Muscle layer of duodenum (tissue), 2 donors: ENCODE measurements at regions not wholly inside any gene's neighbourhood (a gene's known extent, or its start where the extent isn't known, plus 50 kb on each side); places are given as distances from the start of the nearest gene placed in this dataset.

Experiments
- H3K27ac ChIP-seq: one replicate; pipeline ENCODE4 v1.7.0; 2013; ENCODE audit warnings: mild to moderate bottlenecking, low read length
- H3K27me3 ChIP-seq: one replicate; pipeline ENCODE4 v1.7.0; 2013; ENCODE audit warnings: low read depth, mild to moderate bottlenecking, control low read depth, low read length
- H3K36me3 ChIP-seq, 2 donors: one replicate each; pipeline ENCODE4 v1.7.0; 2013; ENCODE audit warnings: low read length in 2 of 2, control low read depth in 1 of 2, mild to moderate bottlenecking in 1 of 2; ENCODE audit not compliant: insufficient read depth in 2 of 2, control insufficient read depth in 1 of 2
- H3K4me1 ChIP-seq, 2 donors: one replicate each; pipeline ENCODE4 v1.7.0; 2013; ENCODE audit warnings: low read length in 2 of 2, mild to moderate bottlenecking in 2 of 2, control low read depth in 1 of 2, moderate library complexity in 1 of 2; ENCODE audit not compliant: insufficient read depth in 2 of 2, control insufficient read depth in 1 of 2
- H3K4me3 ChIP-seq, 2 donors: one replicate each; pipeline ENCODE4 v1.7.0; 2013; ENCODE audit warnings: low read length in 2 of 2, low read depth in 1 of 2, mild to moderate bottlenecking in 1 of 2
- H3K9me3 ChIP-seq, 2 donors: one replicate each; pipeline ENCODE4 v1.7.0; 2013; ENCODE audit warnings: low read length in 2 of 2, control low read depth in 1 of 2, mild to moderate bottlenecking in 1 of 2; ENCODE audit not compliant: control insufficient read depth in 1 of 2
- donor health status: healthy.

DNA sequence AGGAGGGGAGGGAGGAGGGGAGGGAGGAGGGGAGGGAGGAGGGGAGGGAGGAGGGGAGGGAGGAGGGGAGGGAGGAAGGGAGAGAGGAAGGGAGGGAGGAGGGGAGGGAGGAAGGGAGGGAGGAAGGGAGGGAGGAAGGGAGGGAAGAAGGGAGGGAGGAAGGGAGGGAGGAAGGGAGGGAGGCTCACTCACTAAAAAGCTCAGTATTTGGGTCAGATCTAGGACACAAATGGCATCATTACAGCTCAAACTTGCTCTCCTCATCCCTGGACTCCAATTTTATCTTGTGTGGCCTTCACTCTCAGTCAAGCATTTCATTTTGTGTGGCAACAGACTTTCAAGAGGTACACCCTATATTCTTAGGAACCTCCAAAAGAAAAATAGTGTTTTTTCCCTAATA lies 435.4 kb downstream of the IRS1 start:
- Histone ChIP-seq H3K4me3 (no peak overlapping the region), H3K9me3 (peaks cover 0 to 2% of the 10 kb centered on the region in 2 donors), H3K4me1 (no peaks in the 10 kb centered on the region), H3K27me3 (no peaks in the 10 kb centered on the region), H3K36me3 (no peaks in the 10 kb centered on the region), H3K27ac (no peak overlapping the region)

DNA sequence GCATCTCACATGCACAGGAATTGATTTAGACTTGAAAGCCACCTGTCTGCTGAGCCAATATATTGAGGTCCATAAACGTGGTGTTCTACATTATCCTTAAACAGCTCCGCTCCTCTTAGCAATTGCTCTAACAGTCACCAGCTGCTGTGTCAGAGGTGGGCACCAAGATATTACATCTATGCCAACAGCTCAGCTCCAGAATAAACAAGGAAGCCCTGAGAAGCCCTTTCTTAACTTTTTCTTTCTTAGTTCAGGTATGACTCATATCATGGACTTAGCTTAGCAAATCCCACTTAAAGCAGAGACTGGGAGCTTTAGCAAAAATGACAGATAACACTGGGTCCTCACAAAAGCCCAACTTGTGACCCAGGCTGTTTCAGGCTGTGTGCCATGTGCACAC lies 436.6 kb downstream of the IRS1 start:
- Histone ChIP-seq H3K27ac (no peak overlapping the region), H3K4me3 (no peak overlapping the region), H3K27me3 (no peaks in the 10 kb centered on the region), H3K9me3 (peaks cover 0 to 2% of the 10 kb centered on the region in 2 donors), H3K36me3 (no peaks in the 10 kb centered on the region), H3K4me1 (peaks cover 0 to 3% of the 10 kb centered on the region in 2 donors)

GRCh38 chr2:226360658-226361057 lies 439.0 kb downstream of the IRS1 start:
- Histone ChIP-seq H3K4me1 (peaks cover 0 to 3% of the 10 kb centered on the region in 2 donors), H3K4me3 (no peak overlapping the region), H3K27ac (no peak overlapping the region), H3K9me3 (peaks cover 0 to 2% of the 10 kb centered on the region in 2 donors), H3K27me3 (no peaks in the 10 kb centered on the region), H3K36me3 (no peaks in the 10 kb centered on the region)

DNA sequence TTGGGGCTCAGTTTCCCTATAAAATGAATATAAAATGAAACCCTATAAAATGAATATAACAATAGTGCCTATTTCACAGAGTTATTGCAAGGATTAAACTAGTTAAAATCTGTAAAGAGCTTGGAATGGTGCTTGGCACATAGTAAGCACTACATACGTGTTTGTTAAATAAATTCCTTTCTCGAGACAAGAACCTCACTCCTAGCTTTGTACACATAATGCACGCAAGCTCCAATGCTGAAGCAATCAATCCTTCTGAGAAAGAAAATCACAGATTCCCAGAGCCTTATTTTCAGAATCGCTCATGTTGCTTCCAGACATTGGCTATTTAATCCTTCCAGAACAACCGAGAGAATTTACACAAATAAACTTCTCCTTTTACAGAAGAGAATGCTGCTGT lies 440.9 kb downstream of the IRS1 start:
- Histone ChIP-seq H3K4me3 (no peak overlapping the region), H3K27me3 (no peaks in the 10 kb centered on the region), H3K9me3 (peaks cover 0 to 2% of the 10 kb centered on the region in 2 donors), H3K36me3 (no peaks in the 10 kb centered on the region), H3K27ac (no peak overlapping the region), H3K4me1 (peaks cover 0 to 3% of the 10 kb centered on the region in 2 donors)

GRCh38 chr2:226357816-226358215 lies 441.8 kb downstream of the IRS1 start:
- Histone ChIP-seq H3K27ac (no peak overlapping the region), H3K4me3 (no peak overlapping the region), H3K36me3 (no peaks in the 10 kb centered on the region), H3K27me3 (no peaks in the 10 kb centered on the region), H3K4me1 (peaks cover 0 to 3% of the 10 kb centered on the region in 2 donors), H3K9me3 (peaks cover 0 to 2% of the 10 kb centered on the region in 2 donors)

- Histone ChIP-seq H3K9me3 (no peaks in the 10 kb centered on the region), H3K4me3 (no peak overlapping the region), H3K27me3 (no peaks in the 10 kb centered on the region), H3K36me3 (no peaks in the 10 kb centered on the region), H3K4me1 (peaks cover 0 to 3% of the 10 kb centered on the region in 2 donors), H3K27ac (no peak overlapping the region)
These were observed 444.0 kb downstream of the IRS1 start for GRCh38 chr2:226355600-226355999.

DNA sequence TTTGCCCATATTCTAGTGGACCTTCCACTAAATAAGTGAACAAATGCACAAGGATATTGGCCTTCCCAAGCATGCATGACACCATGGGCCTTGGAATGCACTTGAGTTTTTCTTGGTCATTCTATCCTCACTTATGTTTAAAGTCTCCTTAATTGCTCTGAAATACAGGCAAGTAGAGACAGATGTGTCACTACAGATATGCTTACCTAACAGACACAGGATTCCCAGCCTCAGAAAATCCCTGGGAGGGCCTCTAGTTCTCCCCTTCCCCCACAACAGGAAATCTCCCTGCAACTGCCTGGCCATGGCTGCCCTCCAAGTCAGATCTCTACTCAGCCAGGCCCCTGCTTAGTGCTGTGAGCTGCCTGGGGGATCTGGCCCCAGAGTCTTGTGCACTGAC lies 445.2 kb downstream of the IRS1 start:
- H3K4me3 ChIP-seq: no peak overlapping the region
- no peaks in the 10 kb centered on the region for H3K9me3 ChIP-seq
- no peak overlapping the region for H3K27ac ChIP-seq
- H3K4me1 ChIP-seq: peaks cover 0 to 3% of the 10 kb centered on the region in 2 donors
- H3K36me3 ChIP-seq: no peaks in the 10 kb centered on the region
- H3K27me3 ChIP-seq: no peaks in the 10 kb centered on the region

- no peak overlapping the region for H3K27ac ChIP-seq
- no peaks in the 10 kb centered on the region for H3K9me3 ChIP-seq
- H3K4me3 ChIP-seq: no peak overlapping the region
- H3K27me3 ChIP-seq: no peaks in the 10 kb centered on the region
- H3K4me1 ChIP-seq: no peaks in the 10 kb centered on the region
- no peaks in the 10 kb centered on the region for H3K36me3 ChIP-seq
These were observed 446.6 kb downstream of the IRS1 start for GRCh38 chr2:226352941-226353560.

GRCh38 chr2:226351711-226352110 lies 447.9 kb downstream of the IRS1 start:
- Histone ChIP-seq H3K36me3 (no peaks in the 10 kb centered on the region), H3K27me3 (no peaks in the 10 kb centered on the region), H3K4me3 (no peak overlapping the region), H3K9me3 (no peaks in the 10 kb centered on the region), H3K4me1 (no peaks in the 10 kb centered on the region), H3K27ac (no peak overlapping the region)

- H3K4me3 ChIP-seq: no peak overlapping the region
- no peaks in the 10 kb centered on the region for H3K9me3 ChIP-seq
- no peaks in the 10 kb centered on the region for H3K27me3 ChIP-seq
- no peak overlapping the region for H3K27ac ChIP-seq
- H3K4me1 ChIP-seq: no peaks in the 10 kb centered on the region
- no peaks in the 10 kb centered on the region for H3K36me3 ChIP-seq
These were observed 460.0 kb downstream of the IRS1 start for GRCh38 chr2:226339616-226340015.

GRCh38 chr2:226338825-226339224 lies 460.8 kb downstream of the IRS1 start:
- H3K27ac ChIP-seq: no peak overlapping the region
- no peaks in the 10 kb centered on the region for H3K4me1 ChIP-seq
- H3K9me3 ChIP-seq: no peaks in the 10 kb centered on the region

GRCh38 chr2:226337941-226338600 lies 461.5 kb downstream of the IRS1 start:
- Histone ChIP-seq H3K4me1 (no peaks in the 10 kb centered on the region), H3K4me3 (no peak overlapping the region), H3K27ac (no peak overlapping the region), H3K9me3 (no peaks in the 10 kb centered on the region), H3K36me3 (no peaks in the 10 kb centered on the region), H3K27me3 (no peaks in the 10 kb centered on the region)

More at GRCh38 chr2:226338825-226339224, 460.8 kb downstream of the IRS1 start:
- H3K36me3 ChIP-seq: no peaks in the 10 kb centered on the region
- no peak overlapping the region for H3K4me3 ChIP-seq
- no peaks in the 10 kb centered on the region for H3K27me3 ChIP-seq
